Fibroblast of lung (primary cell): ENCODE measurements at regions not wholly inside any gene's neighbourhood (a gene's known extent, or its start where the extent isn't known, plus 50 kb on each side); places are given as distances from the start of the nearest gene placed in this dataset.

Source experiments
- CTCF ChIP-seq, 2 donors: IDR thresholded peaks in 1 of 2; conservative IDR thresholded peaks in 1 of 2; 1 replicate in 1 of 2; 2 replicates in 1 of 2; pipeline ENCODE4 v1.5.1; 2011 to 2012; ENCODE audit warnings: low read length in 2 of 2, control low read depth in 1 of 2, inconsistent platforms in 1 of 2, low read depth in 1 of 2, mild to moderate bottlenecking in 1 of 2
- EZH2 ChIP-seq: IDR thresholded peaks from 2 replicates; pipeline ENCODE4 v1.5.1; 2012; ENCODE audit warnings: low read length, control low read depth, mild to moderate bottlenecking; ENCODE audit errors: missing control alignments

- TF ChIP-seq CTCF (conservative IDR thresholded peaks at IDR 0.05 in 1 of 2, IDR thresholded peaks at IDR 0.05 in 1 of 2; ENCODE audit: low read depth in 1 of 2, low read length in 2 of 2) (no peak), EZH2 (no peak)
Observed at GRCh38 chr5:166834246-166834645, 1457.2 kb upstream of the WWC1 start.
